GM12874 (cell line): ENCODE measurements at regions not wholly inside any gene's neighbourhood (a gene's known extent, or its start where the extent isn't known, plus 50 kb on each side); places are given as distances from the start of the nearest gene placed in this dataset.

Experiments
- CTCF ChIP-seq: IDR thresholded peaks from 2 replicates; pipeline ENCODE4 v1.5.1; 2011; ENCODE audit warnings: low read depth, mild to moderate bottlenecking, control low read depth, low read length, moderate library complexity; ENCODE audit not compliant: insufficient read depth

- TF ChIP-seq CTCF = no peak
These were observed 89.8 kb upstream of the MYCN start for GRCh38 chr2:15850534-15850933.

GRCh38 chr2:15851076-15851693 lies 89.2 kb upstream of the MYCN start:
- TF ChIP-seq CTCF = no peak

- TF ChIP-seq CTCF = no peak
These were observed 87.5 kb upstream of the MYCN start for GRCh38 chr2:15852811-15853210.

- TF ChIP-seq CTCF = no peak
These were observed 86.4 kb upstream of the MYCN start for GRCh38 chr2:15853903-15854302.

GRCh38 chr2:15855766-15856260 lies 84.5 kb upstream of the MYCN start:
- TF ChIP-seq CTCF = no peak

GRCh38 chr2:15856318-15856717 lies 84.0 kb upstream of the MYCN start:
- TF ChIP-seq CTCF = no peak

- no peak for TF ChIP-seq CTCF
These were observed 81.9 kb upstream of the MYCN start for GRCh38 chr2:15858466-15858865.
